CD1c-positive myeloid dendritic cell (primary cell): ENCODE measurements at regions not wholly inside any gene's neighbourhood (a gene's known extent, or its start where the extent isn't known, plus 50 kb on each side); places are given as distances from the start of the nearest gene placed in this dataset.
"Not testable (repeated sequence)": the region's sequence is repeated elsewhere in the genome, so short reads cannot be mapped to it uniquely, and the experiment has no call there.

Source experiments
- DNase-seq: peaks from one replicate; pipeline ENCODE4 v3.0.0-alpha.2; 2016; ENCODE audit errors: extremely low spot score

GRCh38 chr3:107142171-107142570 lies 235.1 kb upstream of the CCDC54 start:
- DNase-seq, result no peak

GRCh38 chr3:107142786-107143575 lies 234.3 kb upstream of the CCDC54 start:
- no peak for DNase-seq

GRCh38 chr3:107150675-107151074 lies 226.6 kb upstream of the CCDC54 start:
- no peak for DNase-seq

- no peak for DNase-seq
Measured at GRCh38 chr3:107153981-107154380, 223.3 kb upstream of the CCDC54 start.

GRCh38 chr3:107172411-107172810 lies 204.8 kb upstream of the CCDC54 start:
- no peak for DNase-seq

GRCh38 chr3:107184375-107184774 lies 192.9 kb upstream of the CCDC54 start:
- no peak for DNase-seq

GRCh38 chr3:107188262-107188661 lies 189.0 kb upstream of the CCDC54 start:
- DNase-seq, result no peak

- no peak for DNase-seq
Measured at GRCh38 chr3:107189158-107189791, 188.0 kb upstream of the CCDC54 start.

GRCh38 chr3:107193116-107193515 lies 184.1 kb upstream of the CCDC54 start:
- DNase-seq, result no peak

- DNase-seq, result no peak
Measured at GRCh38 chr3:107198581-107199181, 178.6 kb upstream of the CCDC54 start.

GRCh38 chr3:107201146-107201545 lies 176.1 kb upstream of the CCDC54 start:
- DNase-seq, result no peak

- not testable (repeated sequence) for DNase-seq
Measured at GRCh38 chr3:107202885-107203284, 174.4 kb upstream of the CCDC54 start.

GRCh38 chr3:107204121-107204520 lies 173.1 kb upstream of the CCDC54 start:
- DNase-seq, result no peak

GRCh38 chr3:107205358-107205757 lies 171.9 kb upstream of the CCDC54 start:
- DNase-seq, result no peak

GRCh38 chr3:107206141-107206540 lies 171.1 kb upstream of the CCDC54 start:
- DNase-seq, result peak; percentile 13

- no peak for DNase-seq
Measured at GRCh38 chr3:107206945-107207344, 170.3 kb upstream of the CCDC54 start.

GRCh38 chr3:107208100-107208499 lies 169.1 kb upstream of the CCDC54 start:
- no peak for DNase-seq

- DNase-seq, result no peak
Measured at GRCh38 chr3:107208796-107209195, 168.4 kb upstream of the CCDC54 start.

GRCh38 chr3:107209302-107209990 lies 167.8 kb upstream of the CCDC54 start:
- DNase-seq, result no peak

GRCh38 chr3:107211608-107212007 lies 165.6 kb upstream of the CCDC54 start:
- DNase-seq, result no peak

- no peak for DNase-seq
Measured at GRCh38 chr3:107212618-107213017, 164.6 kb upstream of the CCDC54 start.

- no peak for DNase-seq
Measured at GRCh38 chr3:107213044-107213669, 164.1 kb upstream of the CCDC54 start.
